GM18868 (cell line): ENCODE measurements at regions not wholly inside any gene's neighbourhood (a gene's known extent, or its start where the extent isn't known, plus 50 kb on each side); places are given as distances from the start of the nearest gene placed in this dataset.

Experiments used
- ATAC-seq: cut with Tn5 transposase; IDR thresholded peaks from one replicate; pipeline ENCODE4 v1.9.1; 2021; ENCODE audit warnings: mild to moderate bottlenecking, moderate library complexity; ENCODE audit not compliant: unreplicated experiment

- ATAC-seq, result no peak
These were observed 191.7 kb downstream of the LY86 start for GRCh38 chr6:6780231-6780630.

GRCh38 chr6:6781172-6781872, 192.8 kb downstream of the LY86 start:
- ATAC-seq, result no peak

DNA sequence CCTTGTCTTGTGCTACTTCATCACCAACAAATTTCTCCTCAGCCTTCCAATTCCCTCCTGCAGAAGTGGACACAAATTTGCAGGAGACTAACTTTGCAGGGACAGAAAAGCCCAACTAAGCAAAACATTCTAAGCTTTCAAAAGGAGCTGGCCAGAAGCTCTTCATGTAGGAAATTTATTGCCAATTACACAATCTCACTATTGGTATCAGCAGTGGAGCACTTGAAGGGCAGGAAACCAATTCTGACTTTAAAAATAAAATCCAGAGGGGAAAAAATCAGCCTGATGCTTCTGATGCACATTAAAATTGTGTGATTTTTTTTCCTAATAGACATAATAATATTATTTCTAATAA, 193.3 kb downstream of the LY86 start:
- no peak for ATAC-seq

DNA sequence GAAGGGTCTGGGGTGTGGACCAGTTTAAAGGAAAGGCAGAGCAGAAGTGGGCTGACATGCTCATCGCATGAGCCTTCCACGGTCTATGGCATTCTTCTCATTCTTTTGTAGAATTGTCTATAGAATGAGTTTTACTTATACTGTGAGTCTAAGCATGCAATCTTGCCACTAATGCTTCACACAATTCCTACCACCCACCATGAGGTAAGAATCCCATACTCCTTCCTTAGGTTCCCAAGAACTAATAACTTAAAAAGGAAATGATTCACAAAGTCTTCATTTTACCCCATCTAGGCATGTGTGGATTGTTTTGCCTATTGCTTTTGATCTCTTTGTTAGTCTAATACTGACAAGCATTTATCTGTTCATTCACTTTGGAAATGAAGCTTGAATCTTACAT, 195.2 kb downstream of the LY86 start:
- ATAC-seq, result no peak

DNA sequence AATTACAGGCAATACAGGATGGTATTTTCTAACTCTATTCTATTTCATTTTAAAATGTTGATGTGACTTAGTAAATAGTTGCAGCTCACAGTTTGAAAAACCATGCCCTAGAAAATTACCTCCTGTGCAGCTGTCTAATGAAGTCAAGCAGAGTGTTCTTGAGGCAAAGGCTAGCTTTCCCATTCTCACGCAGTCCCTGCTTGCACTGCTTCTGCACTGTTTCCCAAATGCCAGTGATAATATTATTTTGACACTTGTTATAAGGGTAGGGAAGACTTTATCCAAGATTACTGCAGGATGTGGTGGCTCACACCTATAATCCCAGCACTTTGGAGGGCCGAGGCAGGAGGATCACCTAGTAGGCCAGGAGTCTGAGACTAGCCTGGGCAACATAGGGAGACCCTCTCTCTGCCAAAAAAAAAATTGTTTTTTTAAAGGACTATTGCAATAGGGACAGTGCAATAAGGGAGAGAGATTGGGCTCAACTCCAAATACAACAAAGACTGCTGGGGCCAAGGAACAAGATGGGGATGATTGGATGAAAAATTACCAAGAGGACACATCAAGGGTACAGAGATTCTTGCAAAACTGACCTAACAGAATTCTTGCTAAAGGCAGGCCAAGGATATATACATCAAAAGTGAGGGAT, 196.1 kb downstream of the LY86 start:
- ATAC-seq, result no peak

- ATAC-seq, result no peak
These were observed 196.6 kb downstream of the LY86 start for GRCh38 chr6:6785163-6785521.

DNA sequence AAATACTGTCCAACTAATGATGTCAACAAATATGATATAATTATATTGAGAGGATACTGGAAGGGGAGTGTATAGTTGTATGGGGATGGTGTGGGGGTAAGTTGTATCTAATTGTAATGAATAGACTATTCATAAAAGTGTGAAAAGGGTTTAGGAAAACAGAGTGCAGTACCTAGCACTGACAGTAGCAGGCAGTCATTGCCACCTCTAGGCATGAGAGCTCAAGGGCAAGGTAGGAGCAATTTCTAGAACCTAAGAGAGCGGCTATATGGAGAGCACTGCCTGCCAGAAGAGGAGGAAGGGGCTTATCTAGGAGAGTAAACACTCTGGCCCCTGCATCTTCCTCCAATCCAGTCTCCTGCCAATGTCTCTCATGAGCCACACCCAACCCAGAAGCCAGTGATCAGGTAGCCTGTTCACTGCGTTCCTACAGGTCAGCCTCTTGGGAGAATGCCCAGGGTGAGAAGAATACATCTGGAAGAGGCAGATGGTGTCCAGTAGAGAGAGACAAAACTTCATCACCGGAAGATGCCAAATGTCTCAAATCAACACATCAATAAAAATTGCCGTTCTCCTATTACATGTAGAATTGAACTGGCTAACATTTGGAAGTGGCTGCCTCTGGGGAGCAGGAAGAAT, 200.0 kb downstream of the LY86 start:
- ATAC-seq, result peak; percentile 71

DNA sequence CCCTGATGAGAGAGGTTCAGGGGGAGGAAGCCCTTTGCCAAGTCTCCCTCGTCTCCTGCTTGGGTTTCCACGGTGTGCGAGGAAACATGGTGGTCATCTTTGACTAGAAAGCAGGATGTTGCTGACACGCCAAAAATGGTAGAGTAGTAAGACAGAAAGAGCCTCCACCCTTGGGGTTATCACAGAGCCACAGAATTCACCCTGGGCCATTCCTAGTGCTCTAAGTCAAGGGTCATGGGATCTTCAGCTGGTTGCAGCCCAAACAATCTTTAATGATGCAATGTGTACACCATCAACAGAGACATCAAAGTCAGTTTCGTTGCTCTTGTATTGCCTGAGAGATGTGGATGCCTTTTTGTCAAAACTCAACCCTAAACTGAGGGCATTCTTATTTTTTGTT, 201.9 kb downstream of the LY86 start:
- no peak for ATAC-seq

GRCh38 chr6:6790891-6791290, 202.4 kb downstream of the LY86 start:
- no peak for ATAC-seq

- ATAC-seq, result peak; percentile 49
These were observed 205.1 kb downstream of the LY86 start for GRCh38 chr6:6793388-6794250.

GRCh38 chr6:6795393-6795792, 206.9 kb downstream of the LY86 start:
- ATAC-seq, result no peak

DNA sequence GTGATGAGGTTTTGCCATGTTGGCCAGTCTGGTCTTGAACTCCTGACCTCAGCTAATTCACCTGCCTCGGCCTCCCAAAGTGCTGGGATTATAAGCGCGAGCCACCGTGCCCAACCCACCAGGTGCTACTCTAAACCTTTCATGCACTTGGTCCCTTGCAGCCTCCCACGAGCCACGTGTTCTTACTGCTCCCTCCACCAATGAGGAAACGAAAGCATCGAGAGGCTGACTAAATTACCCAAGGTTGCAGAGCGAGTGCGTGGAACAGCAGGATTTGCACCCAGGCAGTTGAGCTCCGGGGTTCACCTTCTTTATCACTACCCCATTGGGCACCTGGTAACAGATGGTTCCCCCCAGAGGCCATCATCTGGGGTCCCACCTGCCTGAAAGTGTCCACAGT, 208.3 kb downstream of the LY86 start:
- ATAC-seq, result no peak

GRCh38 chr6:6798448-6798860, 209.9 kb downstream of the LY86 start:
- ATAC-seq, result no peak

GRCh38 chr6:6801005-6801335, 212.4 kb downstream of the LY86 start:
- no peak for ATAC-seq

- no peak for ATAC-seq
These were observed 213.2 kb downstream of the LY86 start for GRCh38 chr6:6801635-6802218.

- ATAC-seq, result peak; percentile 81
These were observed 214.9 kb downstream of the LY86 start for GRCh38 chr6:6803180-6803977.

- ATAC-seq, result no peak
These were observed 216.5 kb downstream of the LY86 start for GRCh38 chr6:6804843-6805615.

- no peak for ATAC-seq
These were observed 218.5 kb downstream of the LY86 start for GRCh38 chr6:6806844-6807518.

- ATAC-seq, result no peak
These were observed 219.8 kb downstream of the LY86 start for GRCh38 chr6:6808343-6808742.
